PFSK-1 (cell line): ENCODE measurements at regions not wholly inside any gene's neighbourhood (a gene's known extent, or its start where the extent isn't known, plus 50 kb on each side); places are given as distances from the start of the nearest gene placed in this dataset.

Experiments used
- POLR2AphosphoS5 ChIP-seq: IDR thresholded peaks from 2 replicates; pipeline ENCODE4 v1.6.1; 2012; ENCODE audit warnings: low read depth, mild to moderate bottlenecking, control low read depth, low read length, moderate library complexity
- REST ChIP-seq, 2 experiments: IDR thresholded peaks; 2 replicates each; pipeline versions ENCODE4 v1.6.1 to v1.8.0; 2011 to 2012; ENCODE audit warnings: low read depth in 2 of 2, low read length in 2 of 2, control low read depth in 1 of 2, inconsistent platforms in 1 of 2, mild to moderate bottlenecking in 1 of 2, moderate library complexity in 1 of 2; ENCODE audit not compliant: insufficient read depth in 1 of 2
- SIN3A ChIP-seq: IDR thresholded peaks from 2 replicates; pipeline ENCODE4 v1.6.1; 2012; ENCODE audit warnings: mild to moderate bottlenecking, low read length, moderate library complexity, borderline replicate concordance; ENCODE audit not compliant: insufficient read depth
- TAF1 ChIP-seq: IDR thresholded peaks from 2 replicates; pipeline ENCODE4 v1.6.1; 2012; ENCODE audit warnings: low read length, control low read depth, borderline replicate concordance; ENCODE audit not compliant: insufficient read depth

GRCh38 chr9:115642285-115642684, 511.3 kb upstream of the PAPPA start:
- TF ChIP-seq POLR2AphosphoS5 (no peak), SIN3A (no peak), REST (IDR thresholded peaks at IDR 0.05; ENCODE audit: insufficient read depth in 1 of 2, low read depth in 2 of 2, low read length in 2 of 2) (no peak), TAF1 (no peak)
